ENCODE measurements at regions not wholly inside any gene's neighbourhood (a gene's known extent, or its start where the extent isn't known, plus 50 kb on each side); places are given as distances from the start of the nearest gene placed in this dataset.

DNA sequence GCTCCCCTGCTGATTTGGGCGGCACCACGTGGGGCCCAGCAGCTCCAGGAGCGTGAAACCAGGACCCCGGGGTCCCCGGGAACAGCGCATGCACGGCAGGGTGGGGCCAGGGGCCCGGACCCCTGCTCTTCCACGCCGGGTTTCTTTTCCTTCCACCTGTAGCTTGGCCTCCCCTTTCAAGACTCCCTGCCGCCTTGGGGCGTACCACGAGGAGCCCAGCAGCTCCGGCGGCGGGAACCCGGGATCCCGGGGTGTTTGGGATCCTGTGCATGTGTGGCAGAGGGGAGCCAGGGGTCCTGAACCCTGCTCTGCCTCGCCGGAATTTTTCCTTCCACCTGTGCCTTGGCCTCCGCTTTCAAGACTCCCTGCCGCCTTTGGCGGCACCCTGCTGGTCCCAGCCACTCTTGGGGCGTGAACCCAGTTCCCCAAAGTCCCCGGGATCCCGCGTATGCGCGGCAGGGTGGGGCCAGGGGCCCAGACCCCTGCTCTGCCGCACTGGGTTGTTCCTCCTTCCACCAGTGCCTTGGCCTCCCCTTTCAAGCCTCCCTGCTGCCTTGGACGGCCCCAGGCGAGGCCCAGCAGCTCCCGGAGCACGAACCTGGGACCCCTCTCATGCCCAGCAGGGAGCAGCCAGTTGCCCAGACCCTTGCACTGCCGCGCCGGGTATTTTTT, 322.7 kb downstream of the ALG10 start:
- no peak for TF ChIP-seq CTCF (IDR thresholded peaks at IDR 0.05; ENCODE audit: low read depth, low read length)
- no peak overlapping the region for H3K4me3 ChIP-seq (ENCODE audit: low read depth, low read length)

DNA sequence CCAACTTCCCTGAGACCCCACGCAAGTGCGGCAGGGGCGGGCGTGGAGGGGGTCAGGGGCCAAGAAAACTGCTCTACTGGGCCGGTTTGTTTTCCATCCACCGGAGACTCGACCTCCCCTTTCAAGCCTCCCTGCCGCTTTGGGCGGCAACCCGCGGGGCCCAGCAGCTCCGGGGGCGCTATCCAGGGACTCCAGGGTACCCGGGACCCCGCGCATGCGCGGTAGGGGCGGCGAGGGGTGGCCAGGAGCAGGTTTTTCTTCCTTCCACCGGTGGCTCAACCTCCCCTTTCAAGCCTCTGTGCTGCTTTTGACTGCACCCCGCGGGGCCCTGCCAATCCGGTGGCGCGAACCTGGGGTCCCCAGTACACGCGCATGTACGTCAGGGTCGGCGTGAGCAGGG, 323.5 kb downstream of the ALG10 start:
- no peak for TF ChIP-seq CTCF (IDR thresholded peaks at IDR 0.05; ENCODE audit: low read depth, low read length)
- H3K4me3 ChIP-seq (ENCODE audit: low read depth, low read length) = no peak overlapping the region

DNA sequence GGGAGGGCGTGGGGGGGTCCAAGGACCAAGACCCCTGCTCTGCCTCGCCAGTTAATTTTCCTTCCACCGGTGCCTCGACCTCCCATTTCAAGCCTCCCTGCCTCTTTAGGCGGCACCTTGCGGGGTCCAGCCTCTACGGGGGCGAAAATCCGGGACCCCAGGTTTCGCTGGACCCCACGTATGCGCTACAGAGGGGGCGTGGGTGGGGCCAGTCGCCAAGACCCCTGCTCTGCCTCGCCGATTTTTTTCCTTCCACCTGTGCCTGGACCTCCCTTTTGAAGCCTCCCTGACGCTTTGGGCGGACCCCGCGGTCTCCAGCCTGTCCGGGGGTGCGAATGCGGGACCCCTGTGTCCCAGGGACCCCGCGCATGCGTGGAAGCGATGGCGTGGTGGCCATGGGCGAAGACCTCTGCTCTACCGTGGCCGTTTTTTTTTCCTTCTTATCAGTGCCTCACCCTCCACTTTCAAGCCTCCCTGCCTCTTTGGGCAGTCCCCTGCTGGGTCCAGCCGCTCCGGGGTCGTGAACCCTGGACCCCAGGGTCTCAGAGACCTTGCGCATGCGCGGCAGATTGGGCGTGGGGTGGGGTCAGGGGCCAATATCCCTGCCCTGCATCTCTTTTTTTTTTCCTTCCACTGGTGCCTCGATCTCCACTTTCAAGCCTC, 324.2 kb downstream of the ALG10 start:
- no peak for TF ChIP-seq CTCF (IDR thresholded peaks at IDR 0.05; ENCODE audit: low read depth, low read length)

DNA sequence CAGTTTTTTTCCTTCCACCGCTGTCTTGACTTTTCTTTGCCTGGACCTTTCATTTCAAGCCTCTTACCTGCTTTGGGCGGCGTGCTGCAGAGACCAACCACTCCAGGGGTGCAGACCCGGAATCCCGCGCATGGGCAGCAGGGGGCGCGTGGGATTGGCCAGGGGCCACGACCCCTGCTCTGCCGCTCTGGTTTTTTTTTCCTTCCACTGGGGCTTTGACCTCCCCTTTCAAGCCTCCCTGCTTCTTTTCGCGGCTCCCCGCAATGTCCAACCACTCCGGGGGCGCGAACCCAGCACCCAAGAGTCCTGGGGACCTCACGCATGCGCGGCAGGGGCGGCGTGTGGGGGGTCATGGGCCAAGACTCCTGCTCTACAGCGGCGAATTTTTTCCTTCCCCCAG, 325.1 kb downstream of the ALG10 start:
- no peak overlapping the region for H3K4me3 ChIP-seq (ENCODE audit: low read depth, low read length)

More for the DNA sequence above, 324.2 kb downstream of the ALG10 start:
- no peak overlapping the region for H3K4me3 ChIP-seq (ENCODE audit: low read depth, low read length)

GRCh38 chr12:34348064-34348463, 325.8 kb downstream of the ALG10 start:
- TF ChIP-seq CTCF (IDR thresholded peaks at IDR 0.05; ENCODE audit: low read depth, low read length) = no peak
- H3K4me3 ChIP-seq (ENCODE audit: low read depth, low read length) = no peak overlapping the region

More for the DNA sequence above, 325.1 kb downstream of the ALG10 start:
- no peak for TF ChIP-seq CTCF (IDR thresholded peaks at IDR 0.05; ENCODE audit: low read depth, low read length)

DNA sequence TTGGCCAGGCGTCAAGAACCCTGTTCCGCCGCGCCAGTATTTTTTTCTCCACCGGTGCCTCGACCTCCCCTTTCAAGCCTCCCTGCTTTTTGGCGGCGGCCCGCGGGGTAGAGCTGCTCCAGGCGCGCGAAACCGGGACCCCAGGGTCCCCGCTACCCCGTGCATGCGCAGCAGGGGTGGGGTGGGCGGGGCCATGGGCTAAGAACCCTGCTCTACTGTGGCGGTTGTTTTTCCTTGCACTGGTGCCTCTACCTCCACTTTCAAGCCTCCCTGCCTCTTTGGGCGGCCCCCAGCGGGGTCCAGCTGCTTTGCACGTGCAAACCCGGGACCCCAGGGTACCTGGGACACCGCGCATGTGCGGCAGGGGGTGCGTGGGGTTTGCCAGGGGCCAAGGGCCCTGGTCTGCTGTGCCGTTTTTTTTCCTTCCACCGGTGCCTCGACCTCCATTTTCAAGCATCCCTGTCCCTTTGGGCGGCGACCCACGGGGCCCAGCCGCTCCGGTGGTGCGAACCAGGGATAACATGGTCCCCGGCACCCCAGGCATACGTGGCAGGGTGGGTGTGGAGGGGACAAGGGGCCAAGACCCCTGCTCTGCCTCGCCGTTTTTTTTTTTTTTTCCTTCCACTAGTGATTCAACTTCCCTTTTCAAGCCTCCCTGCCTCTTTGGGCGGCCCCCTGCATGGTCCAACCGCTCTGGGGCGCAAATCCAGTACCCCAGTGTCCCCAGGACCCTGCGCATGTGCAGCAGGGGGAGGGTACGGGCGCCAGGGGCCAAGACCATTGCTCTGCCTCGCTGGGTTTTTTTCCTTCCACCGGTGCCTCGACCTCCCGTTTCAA, 326.8 kb downstream of the ALG10 start:
- H3K4me3 ChIP-seq (ENCODE audit: low read depth, low read length) = no peak overlapping the region
- no peak for TF ChIP-seq CTCF (IDR thresholded peaks at IDR 0.05; ENCODE audit: low read depth, low read length)

- no peak for TF ChIP-seq CTCF (IDR thresholded peaks at IDR 0.05; ENCODE audit: low read depth, low read length)
- no peak overlapping the region for H3K4me3 ChIP-seq (ENCODE audit: low read depth, low read length)
These were observed 327.3 kb downstream of the ALG10 start for GRCh38 chr12:34349673-34349961.
